Right atrium auricular region (tissue), 2 donors: ENCODE measurements at regions not wholly inside any gene's neighbourhood (a gene's known extent, or its start where the extent isn't known, plus 50 kb on each side); places are given as distances from the start of the nearest gene placed in this dataset.

Source experiments
- DNase-seq: peaks from one replicate; pipeline ENCODE4 v3.0.0-alpha.2; 2019; ENCODE audit warnings: low spot score
- H3K27ac ChIP-seq, 2 donors: fragments of 200-600 bp; sonication (generic); 1 replicate in 1 of 2; 2 replicates in 1 of 2; pipeline ENCODE4 v1.5.1; 2016 to 2019
- H3K27me3 ChIP-seq, 2 donors: fragments of 200-600 bp; sonication (generic); one replicate each; pipeline versions ENCODE4 v1.5.1 to v1.6.0; 2017 to 2019
- H3K36me3 ChIP-seq: fragments of 200-600 bp; sonication (generic); one replicate; pipeline ENCODE4 v1.5.1; 2016
- H3K4me1 ChIP-seq, 2 donors: fragments of 200-600 bp; sonication (generic); one replicate each; pipeline versions ENCODE4 v1.5.1 to v1.6.0; 2017 to 2019
- H3K4me3 ChIP-seq, 2 donors: fragments of 200-600 bp; sonication (generic); 1 replicate in 1 of 2; 2 replicates in 1 of 2; pipeline ENCODE4 v1.5.1; 2017 to 2019; ENCODE audit warnings: mild to moderate bottlenecking in 1 of 2, moderate library complexity in 1 of 2
- H3K9me3 ChIP-seq, 2 donors: fragments of 200-600 bp; sonication (generic); one replicate each; pipeline ENCODE4 v1.5.1; 2019
- CTCF ChIP-seq, 2 donors: fragments of 200-600 bp; sonication (generic); IDR thresholded peaks; one replicate each; pipeline ENCODE4 v1.5.1; 2019; ENCODE audit warnings: antibody characterized with exemption in 2 of 2

DNA sequence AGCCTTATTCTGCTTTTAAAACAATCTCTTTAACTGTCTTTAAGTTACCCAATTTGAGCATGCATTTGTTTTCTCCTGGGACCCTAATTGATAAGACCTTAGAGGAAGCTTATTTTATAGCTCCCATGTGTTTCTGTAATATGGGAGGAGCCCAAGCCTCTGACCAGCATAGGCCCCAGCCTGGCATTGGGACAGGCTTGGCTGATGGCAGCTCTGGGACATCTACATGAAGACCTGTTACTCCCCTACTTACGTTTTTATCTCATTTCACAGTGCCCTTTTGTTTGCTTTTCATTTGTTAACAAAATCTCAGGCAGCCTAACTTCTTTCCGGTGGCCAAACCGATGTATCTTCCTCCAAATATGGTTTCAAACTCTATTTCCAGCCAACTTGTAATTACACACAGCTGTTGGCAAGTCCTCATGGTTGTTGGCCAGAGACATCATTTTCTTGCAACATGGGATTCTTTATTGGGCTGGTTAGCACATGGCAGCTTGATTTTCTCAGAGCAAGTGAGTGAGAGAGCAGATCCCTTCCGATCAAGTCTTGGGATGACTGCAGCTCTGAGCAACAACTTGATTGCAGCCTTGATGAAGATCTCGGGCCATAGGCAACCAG, 1117.5 kb downstream of the AACS start:
- H3K9me3 ChIP-seq, result no peaks in the 10 kb centered on the region
- no peak overlapping the region for H3K27ac ChIP-seq
- no peak overlapping the region for H3K4me3 ChIP-seq
- H3K27me3 ChIP-seq, result no peaks in the 10 kb centered on the region
- DNase-seq, result no peak
- no peak for TF ChIP-seq CTCF (IDR thresholded peaks at IDR 0.05)
- no peaks in the 10 kb centered on the region for H3K36me3 ChIP-seq
- no peaks in the 10 kb centered on the region for H3K4me1 ChIP-seq

GRCh38 chr12:126185025-126185424, 1119.8 kb downstream of the AACS start:
- H3K27ac ChIP-seq, result no peak overlapping the region
- DNase-seq, result no peak
- no peak for TF ChIP-seq CTCF (IDR thresholded peaks at IDR 0.05)
- H3K4me1 ChIP-seq, result no peaks in the 10 kb centered on the region
- H3K27me3 ChIP-seq, result no peaks in the 10 kb centered on the region
- no peaks in the 10 kb centered on the region for H3K36me3 ChIP-seq
- no peaks in the 10 kb centered on the region for H3K9me3 ChIP-seq
- no peak overlapping the region for H3K4me3 ChIP-seq

DNA sequence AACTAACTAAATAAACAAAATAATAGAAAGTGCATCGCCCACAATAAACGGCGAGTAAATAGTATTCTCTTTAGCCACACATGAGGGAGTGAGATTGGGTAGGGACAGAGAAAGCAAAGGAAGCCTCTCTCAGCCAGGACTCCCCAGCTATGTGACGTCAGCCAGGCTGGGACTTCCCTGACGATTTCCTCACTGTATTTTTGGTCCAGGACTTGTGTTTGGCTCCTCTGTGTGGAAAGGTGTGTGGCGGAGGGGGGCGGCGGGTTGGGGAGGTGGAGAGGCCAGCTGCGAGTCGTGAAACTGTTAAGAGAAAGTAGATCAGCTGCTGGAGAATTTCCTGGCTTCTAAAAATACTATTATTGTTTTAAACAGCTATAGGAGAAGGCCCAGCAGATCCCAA, 1124.6 kb downstream of the AACS start:
- Histone ChIP-seq H3K27me3 (peaks cover 4% of the 10 kb centered on the region in 2 donors), H3K36me3 (no peaks in the 10 kb centered on the region), H3K27ac (no peak overlapping the region), H3K4me1 (peaks cover 0 to 7% of the 10 kb centered on the region in 2 donors), H3K4me3 (no peak overlapping the region), H3K9me3 (no peaks in the 10 kb centered on the region)
- no peak for DNase-seq
- TF ChIP-seq CTCF (IDR thresholded peaks at IDR 0.05), result no peak

GRCh38 chr12:126191031-126191891, 1126.0 kb downstream of the AACS start:
- H3K27ac ChIP-seq, result no peak overlapping the region
- no peak for DNase-seq
- no peaks in the 10 kb centered on the region for H3K36me3 ChIP-seq
- H3K4me1 ChIP-seq, result peaks cover 0 to 7% of the 10 kb centered on the region in 2 donors
- H3K4me3 ChIP-seq, result peak overlapping the region in 1 of 2 donors; percentile 36
- peaks cover 4% of the 10 kb centered on the region in 2 donors for H3K27me3 ChIP-seq
- H3K9me3 ChIP-seq, result no peaks in the 10 kb centered on the region
- no peak for TF ChIP-seq CTCF (IDR thresholded peaks at IDR 0.05)

- H3K4me1 ChIP-seq, result peaks cover 0 to 7% of the 10 kb centered on the region in 2 donors
- H3K27me3 ChIP-seq, result peaks cover 4% of the 10 kb centered on the region in 2 donors
- H3K27ac ChIP-seq, result no peak overlapping the region
- H3K9me3 ChIP-seq, result no peaks in the 10 kb centered on the region
- no peak for DNase-seq
- TF ChIP-seq CTCF (IDR thresholded peaks at IDR 0.05), result no peak
- H3K4me3 ChIP-seq, result no peak overlapping the region
- H3K36me3 ChIP-seq, result no peaks in the 10 kb centered on the region
Measured at GRCh38 chr12:126191949-126192348, 1126.7 kb downstream of the AACS start.
